Neuronal stem cell (in vitro differentiated cells): ENCODE measurements at regions not wholly inside any gene's neighbourhood (a gene's known extent, or its start where the extent isn't known, plus 50 kb on each side); places are given as distances from the start of the nearest gene placed in this dataset.

Experiments
- DNase-seq: peaks from one replicate; pipeline ENCODE4 v3.0.0-alpha.2; 2013; ENCODE audit warnings: low spot score
- H2AFZ ChIP-seq: one replicate; pipeline ENCODE4 v1.6.1; 2013; ENCODE audit warnings: mild to moderate bottlenecking, low read length, inconsistent platforms
- H2AK5ac ChIP-seq: 2 replicates; pipeline ENCODE4 v1.6.1; 2013; ENCODE audit warnings: low read depth, mild to moderate bottlenecking, inconsistent platforms, low read length, moderate library complexity, mixed read lengths
- H2BK120ac ChIP-seq: 2 replicates; pipeline ENCODE4 v1.6.1; 2013; ENCODE audit warnings: low read depth, mild to moderate bottlenecking, inconsistent platforms, low read length, moderate library complexity, mixed read lengths
- H2BK12ac ChIP-seq: one replicate; pipeline ENCODE4 v1.6.1; 2013; ENCODE audit warnings: low read length, inconsistent platforms
- H2BK15ac ChIP-seq: 2 replicates; pipeline ENCODE4 v1.6.1; 2013; ENCODE audit warnings: mild to moderate bottlenecking, low read length, inconsistent platforms, mixed read lengths
- H2BK5ac ChIP-seq: one replicate; pipeline ENCODE4 v1.6.1; 2013; ENCODE audit warnings: inconsistent platforms, mild to moderate bottlenecking, low read length, moderate library complexity
- H3K14ac ChIP-seq: one replicate; pipeline ENCODE4 v1.6.1; 2013; ENCODE audit warnings: low read length, inconsistent platforms
- H3K18ac ChIP-seq: 2 replicates; pipeline ENCODE4 v1.6.1; 2013; ENCODE audit warnings: low read length, inconsistent platforms
- H3K23ac ChIP-seq: 2 replicates; pipeline ENCODE4 v1.6.1; 2013; ENCODE audit warnings: low read depth, mild to moderate bottlenecking, mixed read lengths, low read length, inconsistent platforms; ENCODE audit not compliant: poor library complexity
- H3K27ac ChIP-seq: replicated peaks from 3 replicates; pipeline ENCODE4 v1.5.1; 2013; ENCODE audit warnings: low read length, inconsistent platforms
- H3K27me3 ChIP-seq, 3 experiments: 2 replicates each; pipeline ENCODE4 v1.6.1; 2013; ENCODE audit warnings: low read length in 3 of 3, mild to moderate bottlenecking in 2 of 3, inconsistent platforms in 1 of 3, low read depth in 1 of 3, mixed read lengths in 1 of 3, moderate library complexity in 1 of 3; ENCODE audit not compliant: control insufficient read depth in 3 of 3, insufficient read depth in 3 of 3
- H3K36me3 ChIP-seq, 2 donors: replicated peaks in 1 of 2; 2 replicates each; pipeline ENCODE4 v1.6.1; 2013; ENCODE audit warnings: low read length in 2 of 2; ENCODE audit not compliant: control insufficient read depth in 2 of 2, insufficient read depth in 2 of 2
- H3K4ac ChIP-seq: 2 replicates; pipeline ENCODE4 v1.6.1; 2013; ENCODE audit warnings: inconsistent platforms, mild to moderate bottlenecking, low read length, moderate library complexity
- H3K4me1 ChIP-seq, 2 donors: 1 replicate in 1 of 2; 2 replicates in 1 of 2; pipeline ENCODE4 v1.6.1; 2013; ENCODE audit warnings: low read length in 2 of 2, low read depth in 1 of 2; ENCODE audit not compliant: control insufficient read depth in 2 of 2, insufficient read depth in 1 of 2
- H3K4me2 ChIP-seq: one replicate; pipeline ENCODE4 v1.6.1; 2013; ENCODE audit warnings: mild to moderate bottlenecking, low read length, inconsistent platforms; ENCODE audit not compliant: insufficient read depth, poor library complexity, severe bottlenecking
- H3K4me3 ChIP-seq, 2 donors: 2 replicates each; pipeline ENCODE4 v1.5.1; 2013; ENCODE audit warnings: low read length in 2 of 2, mild to moderate bottlenecking in 2 of 2, inconsistent platforms in 1 of 2, moderate library complexity in 1 of 2
- H3K79me1 ChIP-seq: one replicate; pipeline ENCODE4 v1.6.1; 2013; ENCODE audit warnings: low read depth, mild to moderate bottlenecking, inconsistent platforms, low read length, moderate library complexity
- H3K9ac ChIP-seq: one replicate; pipeline ENCODE4 v1.6.1; 2013; ENCODE audit warnings: mild to moderate bottlenecking, low read depth, low read length, inconsistent platforms; ENCODE audit not compliant: poor library complexity
- H3K9me3 ChIP-seq, 2 donors: replicated peaks in 1 of 2; 2 replicates each; pipeline versions ENCODE3 to v1.6.1; 2013; ENCODE audit warnings: low read length in 2 of 2, mild to moderate bottlenecking in 2 of 2, inconsistent platforms in 1 of 2, low read depth in 1 of 2, mixed read lengths in 1 of 2, moderate library complexity in 1 of 2; ENCODE audit not compliant: control insufficient read depth in 2 of 2, insufficient read depth in 1 of 2
- H4K8ac ChIP-seq: one replicate; pipeline ENCODE4 v1.6.1; 2013; ENCODE audit warnings: low read depth, mild to moderate bottlenecking, inconsistent platforms, low read length, moderate library complexity
- H4K91ac ChIP-seq: one replicate; pipeline ENCODE4 v1.6.1; 2013; ENCODE audit warnings: low read length, low read depth, mild to moderate bottlenecking, inconsistent platforms; ENCODE audit not compliant: poor library complexity
- WGBS, 2 donors: extraction: QIAGEN DNeasy Blood & Tissue Kit; methylation state at CpG; one replicate each; pipeline ENCODE4 v1.1.7; 2013; ENCODE audit warnings: missing lambda C conversion rate in 2 of 2, mixed read lengths in 1 of 2; ENCODE audit not compliant: insufficient read length in 2 of 2, insufficient replicate concordance in 1 of 2; ENCODE audit errors: extremely low coverage in 2 of 2; 5-methylcytosine and 5-hydroxymethylcytosine counted together

- Histone ChIP-seq H3K4me3 (no peak overlapping the region), H2BK5ac (no peak overlapping the region), H4K91ac (no peak overlapping the region), H3K4me2 (no peak overlapping the region), H3K27ac (no peak overlapping the region), H3K27me3 (no peaks in the 10 kb centered on the region), H3K4ac (no peak overlapping the region), H2AFZ (no peak overlapping the region), H3K9me3 (no peaks in the 10 kb centered on the region), H2AK5ac (no peak overlapping the region), H2BK12ac (no peak overlapping the region), H3K14ac (no peak overlapping the region), H3K36me3 (no peaks in the 10 kb centered on the region), H3K9ac (no peak overlapping the region), H3K18ac (no peak overlapping the region), H2BK15ac (no peak overlapping the region), H3K4me1 (no peaks in the 10 kb centered on the region), H3K79me1 (no peaks in the 10 kb centered on the region), H4K8ac (no peak overlapping the region), H2BK120ac (no peak overlapping the region), H3K23ac (no peak overlapping the region)
- DNase-seq, result no peak
- WGBS, 2 donors, result no CpG with 5 or more reads among the region's 4 CpGs
These were observed 82.3 kb upstream of the RND3 start for GRCh38 chr2:150569761-150570160.

- Histone ChIP-seq H2BK12ac (no peak overlapping the region), H3K4me1 (no peaks in the 10 kb centered on the region), H3K4me2 (no peak overlapping the region), H4K8ac (no peak overlapping the region), H2BK15ac (no peak overlapping the region), H3K14ac (no peak overlapping the region), H3K27ac (no peak overlapping the region), H3K23ac (no peak overlapping the region), H3K9me3 (no peaks in the 10 kb centered on the region), H3K18ac (no peak overlapping the region), H3K4me3 (no peak overlapping the region), H2AK5ac (no peak overlapping the region), H3K27me3 (no peaks in the 10 kb centered on the region), H2AFZ (no peak overlapping the region), H3K36me3 (no peaks in the 10 kb centered on the region), H3K9ac (no peak overlapping the region), H2BK5ac (no peak overlapping the region), H2BK120ac (no peak overlapping the region), H4K91ac (no peak overlapping the region), H3K4ac (no peak overlapping the region), H3K79me1 (no peaks in the 10 kb centered on the region)
- WGBS, 2 donors, result no CpG with 5 or more reads among the region's 4 CpGs
- DNase-seq, result no peak
These were observed 80.4 kb upstream of the RND3 start for GRCh38 chr2:150567771-150568301.

- no CpG with 5 or more reads among the region's 3 CpGs for WGBS, 2 donors
- no peak overlapping the region for H2BK120ac ChIP-seq
- H3K27me3 ChIP-seq, result no peaks in the 10 kb centered on the region
- no peaks in the 10 kb centered on the region for H3K9me3 ChIP-seq
- H3K4me2 ChIP-seq, result no peak overlapping the region
- H2BK12ac ChIP-seq, result no peak overlapping the region
- H3K18ac ChIP-seq, result no peak overlapping the region
- no peaks in the 10 kb centered on the region for H3K36me3 ChIP-seq
- no peaks in the 10 kb centered on the region for H3K4me1 ChIP-seq
- H4K91ac ChIP-seq, result no peak overlapping the region
- H3K4me3 ChIP-seq, result no peak overlapping the region
- H3K79me1 ChIP-seq, result no peaks in the 10 kb centered on the region
- H3K9ac ChIP-seq, result no peak overlapping the region
- H3K4ac ChIP-seq, result no peak overlapping the region
- H4K8ac ChIP-seq, result no peak overlapping the region
- no peak overlapping the region for H3K27ac ChIP-seq
- no peak overlapping the region for H2BK15ac ChIP-seq
- H2AFZ ChIP-seq, result no peak overlapping the region
- H2BK5ac ChIP-seq, result no peak overlapping the region
- H3K23ac ChIP-seq, result no peak overlapping the region
- no peak overlapping the region for H3K14ac ChIP-seq
- no peak overlapping the region for H2AK5ac ChIP-seq
- no peak for DNase-seq
These were observed 78.8 kb upstream of the RND3 start for GRCh38 chr2:150566289-150566688.

GRCh38 chr2:150561076-150561475, 73.6 kb upstream of the RND3 start:
- WGBS, 2 donors, result no CpG with 5 or more reads among the region's 1 CpG
- H3K9me3 ChIP-seq, result no peaks in the 10 kb centered on the region

More at GRCh38 chr2:150561076-150561475, 73.6 kb upstream of the RND3 start:
- Histone ChIP-seq H2AK5ac (no peak overlapping the region), H4K8ac (no peak overlapping the region), H3K79me1 (no peaks in the 10 kb centered on the region), H2BK12ac (no peak overlapping the region), H3K9ac (no peak overlapping the region), H3K36me3 (no peaks in the 10 kb centered on the region), H3K23ac (no peak overlapping the region), H3K4ac (no peak overlapping the region), H3K4me1 (no peaks in the 10 kb centered on the region), H3K27ac (no peak overlapping the region), H2BK5ac (no peak overlapping the region), H3K4me3 (no peak overlapping the region), H4K91ac (no peak overlapping the region), H2AFZ (no peak overlapping the region), H3K18ac (no peak overlapping the region), H2BK15ac (no peak overlapping the region), H3K14ac (no peak overlapping the region), H3K27me3 (no peaks in the 10 kb centered on the region), H2BK120ac (no peak overlapping the region), H3K4me2 (no peak overlapping the region)
- no peak for DNase-seq
